MCF 10A (cell line): ENCODE measurements at regions not wholly inside any gene's neighbourhood (a gene's known extent, or its start where the extent isn't known, plus 50 kb on each side); places are given as distances from the start of the nearest gene placed in this dataset.
"Not testable (repeated sequence)": the region's sequence is repeated elsewhere in the genome, so short reads cannot be mapped to it uniquely, and the experiment has no call there.

Experiments
- BruUV-seq: library from RNA; stranded (reverse); fragments of 400-500 nt; replicated peaks from 2 replicates; lab custom pipeline; 2021; lab: Mats Ljungman, UMichigan
- CTCF ChIA-PET: fragments of 300-600 bp; sonication (Branson Sonifier 250); formaldehyde crosslinking; extraction: SDS; loops from one replicate; lab custom pipeline; 2021; ENCODE audit warnings: antibody characterized with exemption, inconsistent platforms; lab: Yijun Ruan, JAX
- POLR2A ChIA-PET: fragments of 300-600, 350-650 bp; sonication (Branson Sonifier 250); formaldehyde crosslinking; extraction: SDS; loops from one replicate; lab custom pipeline; 2020; ENCODE audit warnings: antibody characterized with exemption, inconsistent platforms; lab: Yijun Ruan, JAX
- DNase-seq: peaks from one replicate; pipeline ENCODE4 v3.0.0-alpha.2; 2018; ENCODE audit not compliant: unreplicated experiment
- H3K27ac Mint-ChIP-seq: one replicate; pipeline ENCODE4 v1.8.0; 2022; ENCODE audit warnings: mild to moderate bottlenecking, low read depth, mixed read lengths; ENCODE audit not compliant: unreplicated experiment
- H3K27me3 Mint-ChIP-seq: one replicate; pipeline ENCODE4 v1.8.0; 2022; ENCODE audit warnings: mixed read lengths; ENCODE audit not compliant: insufficient read depth, unreplicated experiment
- H3K36me3 Mint-ChIP-seq: one replicate; pipeline ENCODE4 v1.8.0; 2022; ENCODE audit warnings: mild to moderate bottlenecking, moderate library complexity, mixed read lengths; ENCODE audit not compliant: insufficient read depth, unreplicated experiment
- H3K4me1 Mint-ChIP-seq: one replicate; pipeline ENCODE4 v1.8.0; 2022; ENCODE audit warnings: mixed read lengths; ENCODE audit not compliant: insufficient read depth, unreplicated experiment
- H3K4me3 Mint-ChIP-seq: one replicate; pipeline ENCODE4 v1.8.0; 2022; ENCODE audit warnings: mild to moderate bottlenecking, moderate library complexity, mixed read lengths; ENCODE audit not compliant: unreplicated experiment
- H3K9me3 Mint-ChIP-seq: one replicate; pipeline ENCODE4 v1.8.0; 2022; ENCODE audit warnings: mixed read lengths; ENCODE audit not compliant: unreplicated experiment
- CTCF ChIP-seq: fragments of 200-600 bp; IDR thresholded peaks from one replicate; pipeline ENCODE4 v1.8.0; 2022; ENCODE audit warnings: antibody characterized with exemption, mild to moderate bottlenecking; ENCODE audit not compliant: unreplicated experiment
- intact Hi-C: fragments of 100-400 bp; cut with micrococcal nuclease; formaldehyde crosslinking; loops from 2 replicates; pipeline ENCODE4 v1.14.1; 2022

GRCh38 chrX:102847362-102847761 is 89.7 kb upstream of the RAB40AL start:
- Mint-ChIP-seq H3K27me3 (peaks cover 23% of the 10 kb centered on the region), H3K4me3 (no peak overlapping the region), H3K9me3 (no peaks in the 10 kb centered on the region), H3K36me3 (peaks cover 25% of the 10 kb centered on the region), H3K27ac (no peak overlapping the region), H3K4me1 (peaks cover 6% of the 10 kb centered on the region)
- BruUV-seq, result no TSS peak
- CTCF ChIA-PET, result no interaction called here
- no peak for TF ChIP-seq CTCF
- POLR2A ChIA-PET, result no interaction called here
- intact Hi-C loops, result no loop called here
- no peak for DNase-seq

GRCh38 chrX:102849396-102849795 is 87.7 kb upstream of the RAB40AL start:
- Mint-ChIP-seq H3K36me3 (peaks cover 7% of the 10 kb centered on the region), H3K4me3 (no peak overlapping the region), H3K4me1 (peaks cover 6% of the 10 kb centered on the region), H3K27ac (no peak overlapping the region), H3K27me3 (peaks cover 2% of the 10 kb centered on the region), H3K9me3 (no peaks in the 10 kb centered on the region)
- POLR2A ChIA-PET, result no interaction called here
- CTCF ChIA-PET, result interaction anchor here (0.5 to 1.0 kb wide), 2 partner anchors 14 to 51 kb away, joined by 3 read pairs; no protein-coding TSS in a partner anchor
- BruUV-seq, result no TSS peak
- TF ChIP-seq CTCF, result no peak
- intact Hi-C loops, result no loop called here
- DNase-seq, result no peak

GRCh38 chrX:102858826-102859549 is 78.1 kb upstream of the RAB40AL start:
- H3K27ac Mint-ChIP-seq, H3K9me3 Mint-ChIP-seq, H3K4me3 Mint-ChIP-seq, intact Hi-C loops, DNase-seq, BruUV-seq, POLR2A ChIA-PET, H3K36me3 Mint-ChIP-seq, H3K4me1 Mint-ChIP-seq, H3K27me3 Mint-ChIP-seq: not testable (repeated sequence)
- CTCF ChIA-PET, result interaction anchor here (0.7 to 2.6 kb wide), 6 partner anchors 11 to 105 kb away, joined by 3 to 11 read pairs (median 4); no protein-coding TSS in a partner anchor

- CTCF ChIA-PET, result interaction anchor here (0.6 to 1.6 kb wide), 6 partner anchors 10 to 362 kb away, joined by 3 to 5 read pairs (median 4); no protein-coding TSS in a partner anchor
Observed at GRCh38 chrX:102859550-102859871, 77.6 kb upstream of the RAB40AL start.

More at GRCh38 chrX:102859550-102859871, 77.6 kb upstream of the RAB40AL start:
- TF ChIP-seq CTCF, result no peak
- DNase-seq, result no peak
- Mint-ChIP-seq H3K9me3 (no peaks in the 10 kb centered on the region), H3K36me3 (peaks cover 6% of the 10 kb centered on the region), H3K27ac (no peak overlapping the region), H3K4me3 (no peak overlapping the region), H3K4me1 (no peaks in the 10 kb centered on the region), H3K27me3 (no peaks in the 10 kb centered on the region)
- POLR2A ChIA-PET, result no interaction called here
- no TSS peak for BruUV-seq
- intact Hi-C loops, result no loop called here
